D721Med (cell line): ENCODE measurements at regions not wholly inside any gene's neighbourhood (a gene's known extent, or its start where the extent isn't known, plus 50 kb on each side); places are given as distances from the start of the nearest gene placed in this dataset.

ENCODE experiments used
- DNase-seq: peaks from one replicate; pipeline ENCODE4 v3.0.0; 2011; ENCODE audit warnings: low spot score; ENCODE audit not compliant: insufficient read length
- FAIRE-seq: peaks from 2 replicates; lab custom pipeline; 2011; peaks lifted over from hg19 to GRCh38; lab: Jason Lieb, UNC
- TF ChIP-seq, protein P1 (sequence below): IDR thresholded peaks from 2 replicates; pipeline ENCODE4 v1.5.1; 2012; ENCODE audit warnings: mild to moderate bottlenecking, control low read depth; ENCODE audit not compliant: insufficient read depth; ENCODE audit errors: missing control alignments

DNA sequence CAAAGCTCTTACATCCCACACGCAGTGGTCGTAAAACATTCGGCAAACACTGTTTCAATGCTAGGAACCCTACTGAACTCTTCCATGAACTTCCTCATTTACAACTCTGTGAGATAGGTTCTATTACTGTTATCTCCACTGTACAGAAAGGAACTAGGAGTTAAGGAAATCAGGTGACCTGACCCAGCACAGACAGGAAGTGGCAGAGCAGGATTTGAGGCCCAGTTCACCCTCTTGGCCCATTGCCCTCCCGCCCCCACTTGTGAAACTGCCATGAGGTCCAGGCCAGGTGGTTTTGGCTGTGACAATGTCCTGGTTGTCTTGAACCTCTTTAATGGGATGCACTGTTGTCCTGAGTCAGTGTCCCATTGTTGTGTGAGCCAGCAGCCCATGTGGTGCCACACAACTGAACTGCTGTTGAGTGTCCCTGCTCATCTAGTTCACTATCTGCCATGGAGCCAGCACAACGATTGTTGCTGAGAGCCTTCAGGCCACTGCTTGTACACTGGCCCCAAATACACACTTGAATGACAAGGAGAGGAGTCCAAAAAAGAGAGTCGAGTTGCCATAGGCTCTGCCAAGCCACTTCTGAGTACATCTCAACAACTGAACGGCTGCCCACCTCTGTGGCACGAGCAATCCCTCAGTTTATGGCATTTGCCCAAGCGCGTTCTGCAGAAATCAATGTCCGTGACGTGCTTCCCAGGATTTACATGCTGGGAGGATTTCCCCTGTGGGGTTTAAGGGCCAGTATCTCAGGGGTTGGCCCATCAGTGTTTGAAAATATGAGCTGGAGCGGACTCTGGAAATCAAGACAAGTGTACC is 484.6 kb downstream of the TSHZ3 start:
- DNase-seq (no peak), FAIRE-seq (no peak)
- TF ChIP-seq, protein P1, sequence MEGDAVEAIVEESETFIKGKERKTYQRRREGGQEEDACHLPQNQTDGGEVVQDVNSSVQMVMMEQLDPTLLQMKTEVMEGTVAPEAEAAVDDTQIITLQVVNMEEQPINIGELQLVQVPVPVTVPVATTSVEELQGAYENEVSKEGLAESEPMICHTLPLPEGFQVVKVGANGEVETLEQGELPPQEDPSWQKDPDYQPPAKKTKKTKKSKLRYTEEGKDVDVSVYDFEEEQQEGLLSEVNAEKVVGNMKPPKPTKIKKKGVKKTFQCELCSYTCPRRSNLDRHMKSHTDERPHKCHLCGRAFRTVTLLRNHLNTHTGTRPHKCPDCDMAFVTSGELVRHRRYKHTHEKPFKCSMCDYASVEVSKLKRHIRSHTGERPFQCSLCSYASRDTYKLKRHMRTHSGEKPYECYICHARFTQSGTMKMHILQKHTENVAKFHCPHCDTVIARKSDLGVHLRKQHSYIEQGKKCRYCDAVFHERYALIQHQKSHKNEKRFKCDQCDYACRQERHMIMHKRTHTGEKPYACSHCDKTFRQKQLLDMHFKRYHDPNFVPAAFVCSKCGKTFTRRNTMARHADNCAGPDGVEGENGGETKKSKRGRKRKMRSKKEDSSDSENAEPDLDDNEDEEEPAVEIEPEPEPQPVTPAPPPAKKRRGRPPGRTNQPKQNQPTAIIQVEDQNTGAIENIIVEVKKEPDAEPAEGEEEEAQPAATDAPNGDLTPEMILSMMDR = no peak

DNA sequence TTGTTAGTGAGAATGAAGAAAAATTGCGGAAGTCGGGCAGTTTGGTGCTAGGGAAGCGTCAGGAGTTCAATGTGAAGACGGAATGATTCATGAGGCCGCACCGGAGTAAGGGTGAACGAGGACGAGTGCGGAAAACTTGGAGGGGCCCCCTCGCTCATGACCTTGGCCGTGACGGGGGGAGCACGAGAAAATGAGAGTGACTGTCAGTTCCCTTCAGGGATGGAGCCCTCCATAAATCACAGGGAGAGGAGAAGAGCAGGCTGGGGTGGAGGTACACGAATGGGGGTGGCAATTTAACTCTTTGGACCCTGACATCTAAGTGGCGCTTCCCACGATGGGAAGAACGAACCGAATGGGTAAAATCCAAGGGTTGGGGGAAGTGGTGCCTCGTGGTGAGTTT is 486.4 kb downstream of the TSHZ3 start:
- no peak for DNase-seq
- TF ChIP-seq, protein P1 = no peak
- FAIRE-seq = no peak

DNA sequence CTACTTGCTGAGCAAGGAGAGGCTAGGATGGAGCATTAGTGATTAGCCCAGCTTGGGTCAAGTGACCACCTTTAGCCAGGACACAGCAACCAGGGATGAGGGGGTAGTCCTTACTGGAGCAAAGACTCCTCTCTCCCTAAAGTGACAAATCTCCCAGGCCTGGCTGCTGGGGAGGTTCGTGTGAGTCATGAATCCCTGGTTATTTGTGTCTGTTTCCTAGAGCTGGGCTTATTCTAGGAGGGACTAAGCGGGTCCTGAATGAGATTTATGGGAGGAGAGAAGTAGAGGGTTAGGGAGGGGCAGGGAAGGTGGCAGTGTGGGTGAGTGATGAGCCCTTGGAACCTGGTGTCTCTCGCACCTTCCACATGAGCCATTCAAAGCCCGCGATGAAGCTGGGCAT is 487.3 kb downstream of the TSHZ3 start:
- TF ChIP-seq, protein P1 = no peak
- FAIRE-seq (no peak), DNase-seq (no peak)

DNA sequence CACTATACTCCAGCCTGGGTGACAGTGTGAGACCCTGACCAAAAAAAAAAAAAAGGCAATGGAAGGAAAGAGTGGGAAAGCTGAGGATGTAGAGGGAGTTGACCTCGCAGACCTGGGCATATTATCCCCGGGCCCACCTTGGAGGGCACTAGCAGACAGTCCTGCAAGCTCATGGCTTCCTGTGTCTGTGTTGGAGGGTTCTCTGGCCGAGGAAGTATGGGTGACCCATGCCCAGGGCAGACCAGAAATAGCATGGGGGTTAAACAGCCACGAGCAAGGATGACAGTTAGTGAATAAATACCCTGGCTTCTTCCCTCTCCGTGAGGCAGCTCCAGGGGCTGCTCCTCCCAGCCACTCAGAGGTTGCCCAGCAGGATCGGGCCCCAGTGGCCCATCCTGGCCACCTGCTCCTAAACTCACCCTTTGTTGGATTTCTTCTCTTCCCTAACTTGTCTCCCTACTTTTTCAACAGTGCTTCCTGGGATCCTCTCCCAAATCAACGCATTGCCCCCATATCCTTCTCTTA is 485.8 kb downstream of the ZNF536 start:
- FAIRE-seq (no peak), DNase-seq (no peak)
- TF ChIP-seq, protein P1 = no peak

DNA sequence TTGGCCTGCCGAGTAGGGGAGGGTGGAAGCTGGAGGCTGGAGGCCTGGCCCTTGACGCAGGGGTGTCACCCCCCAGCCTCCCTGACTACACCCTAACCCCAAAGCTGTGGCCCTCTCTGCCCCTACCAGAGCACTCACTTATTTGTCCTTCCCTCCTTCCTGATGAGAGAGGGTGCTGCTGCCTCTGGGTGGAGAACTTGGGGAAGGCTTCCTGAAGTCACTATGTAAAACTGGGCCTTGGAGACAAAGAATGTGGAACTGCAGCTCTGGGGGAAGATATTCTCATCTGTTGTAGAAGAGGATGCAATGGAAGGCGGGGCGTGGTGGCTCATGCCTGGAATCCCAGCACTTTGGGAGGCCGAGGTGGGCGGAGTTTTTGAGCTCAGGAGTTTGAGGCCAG is 485.2 kb downstream of the ZNF536 start:
- DNase-seq (no peak), FAIRE-seq (no peak)
- TF ChIP-seq, protein P1 = no peak

DNA sequence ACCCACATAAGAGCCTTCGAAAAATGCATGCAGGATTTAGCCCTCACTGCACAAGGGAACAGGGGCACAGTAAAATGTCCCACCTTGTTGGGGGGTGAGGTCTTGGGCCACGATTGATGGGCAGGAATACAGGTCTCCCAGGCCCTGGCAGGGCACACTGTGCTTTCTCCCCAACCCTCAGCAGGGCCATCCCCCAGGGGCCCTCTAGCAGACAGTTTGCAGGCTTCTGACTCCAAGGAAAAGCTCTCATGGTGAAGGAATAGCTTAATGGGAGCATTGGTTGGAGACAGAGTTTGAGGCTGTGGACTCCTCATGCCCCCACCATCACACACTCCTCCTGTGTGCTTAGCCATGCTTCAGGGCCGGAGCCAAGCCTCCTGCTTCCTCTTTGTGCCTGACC is 484.6 kb downstream of the ZNF536 start:
- FAIRE-seq = no peak
- TF ChIP-seq, protein P1 = no peak
- no peak for DNase-seq

DNA sequence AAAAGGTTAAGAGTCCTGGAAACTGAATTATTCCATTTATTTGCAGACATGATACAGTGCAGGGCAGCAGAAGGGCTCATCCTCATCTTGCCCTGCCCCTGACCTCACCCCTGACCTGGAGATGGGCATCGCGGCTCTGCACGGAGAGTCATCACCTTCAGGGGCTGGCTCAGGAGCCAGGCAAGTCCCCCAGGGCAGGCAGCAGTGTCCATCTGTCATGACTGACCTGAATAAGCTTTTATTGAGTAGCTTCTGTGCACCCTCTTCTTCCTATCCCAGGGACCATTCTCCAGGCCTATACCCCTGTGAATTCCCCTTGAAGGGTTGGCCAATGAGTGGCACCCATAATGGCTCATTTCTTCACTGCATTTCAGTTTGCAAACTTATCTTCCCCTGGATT is 484.2 kb downstream of the ZNF536 start:
- FAIRE-seq = no peak
- no peak for DNase-seq
- TF ChIP-seq, protein P1 = no peak
